PC-9 (cell line): ENCODE measurements at regions not wholly inside any gene's neighbourhood (a gene's known extent, or its start where the extent isn't known, plus 50 kb on each side); places are given as distances from the start of the nearest gene placed in this dataset.
A peak's percentile ranks its signal among the peaks of the same experiment; 100 is the strongest.

Source experiments
- BruUV-seq: library from RNA; stranded (reverse); fragments of 400-500 nt; replicated peaks from 2 replicates; lab custom pipeline; 2021; lab: Mats Ljungman, UMichigan
- CTCF ChIA-PET: fragments of 300-600 bp; sonication (Branson Sonifier 250); formaldehyde crosslinking; loops from one replicate; lab custom pipeline; 2022; ENCODE audit warnings: antibody characterized with exemption; lab: Charles Lee
- POLR2A ChIA-PET: fragments of 300-600 bp; sonication (Branson Sonifier 250); formaldehyde crosslinking; loops from one replicate; lab custom pipeline; 2022; ENCODE audit warnings: antibody characterized with exemption; ENCODE audit not compliant: unreplicated experiment; lab: Charles Lee
- DNase-seq, 2 experiments: peaks; one replicate each; pipeline versions ENCODE4 v3.0.0 to v3.0.0-alpha.2; 2015 to 2022; ENCODE audit warnings: mixed read lengths in 1 of 2
- H2AFZ ChIP-seq: fragments of 200-600 bp; sonication (generic); 2 replicates; pipeline ENCODE4 v1.8.1; 2017; ENCODE audit warnings: antibody characterized with exemption
- H3F3A ChIP-seq: fragments of 200-600 bp; sonication (generic); 2 replicates; pipeline ENCODE4 v1.8.1; 2017; ENCODE audit warnings: antibody characterized with exemption, mild to moderate bottlenecking, low read depth; ENCODE audit not compliant: insufficient read depth
- H3K27ac ChIP-seq: fragments of 200-600 bp; sonication (generic); 2 replicates; pipeline ENCODE4 v1.6.1; 2016; ENCODE audit warnings: mixed run types
- H3K27me3 ChIP-seq: fragments of 200-600 bp; sonication (generic); 2 replicates; pipeline ENCODE4 v1.6.1; 2016; ENCODE audit warnings: low read depth, mixed run types; ENCODE audit not compliant: insufficient read depth
- H3K36me3 ChIP-seq: fragments of 200-600 bp; sonication (generic); 2 replicates; pipeline ENCODE4 v1.6.1; 2016; ENCODE audit warnings: low read depth, mixed run types
- H3K4me1 ChIP-seq: fragments of 200-600 bp; sonication (generic); replicated peaks from 2 replicates; pipeline ENCODE4 v1.6.1; 2016; ENCODE audit warnings: mixed run types; ENCODE audit not compliant: insufficient read depth
- H3K4me2 ChIP-seq: fragments of 200-600 bp; sonication (generic); 2 replicates; pipeline ENCODE4 v1.6.1; 2017; ENCODE audit warnings: mixed run types
- H3K4me3 ChIP-seq: fragments of 200-600 bp; sonication (generic); 2 replicates; pipeline ENCODE4 v1.6.1; 2016; ENCODE audit warnings: mixed run types
- H3K79me2 ChIP-seq: fragments of 200-600 bp; sonication (generic); 2 replicates; pipeline ENCODE4 v1.6.1; 2017; ENCODE audit warnings: low read depth, mixed run types
- H3K9me2 ChIP-seq: fragments of 200-600 bp; sonication (generic); 2 replicates; pipeline ENCODE4 v1.8.1; 2017; ENCODE audit warnings: mild to moderate bottlenecking; ENCODE audit not compliant: insufficient read depth
- H3K9me3 ChIP-seq: fragments of 200-600 bp; sonication (generic); 2 replicates; pipeline ENCODE4 v1.8.1; 2016; ENCODE audit warnings: low read depth; ENCODE audit not compliant: insufficient read depth
- H4K20me1 ChIP-seq: fragments of 200-600 bp; sonication (generic); 2 replicates; pipeline ENCODE4 v1.8.1; 2017; ENCODE audit not compliant: insufficient read depth
- EZH2 ChIP-seq: fragments of 200-600 bp; sonication (generic); IDR thresholded peaks from 2 replicates; pipeline ENCODE4 v1.8.0; 2017; ENCODE audit warnings: antibody characterized with exemption, low read depth
- intact Hi-C: fragments of 100-400 bp; cut with micrococcal nuclease; formaldehyde crosslinking; loops from one replicate; pipeline ENCODE4 v1.10.0; 2022; ENCODE audit not compliant: unreplicated experiment
- TF ChIP-seq, protein P1 (sequence below): fragments of 200-600 bp; sonication (generic); conservative IDR thresholded peaks from 2 replicates; pipeline ENCODE4 v1.6.1; 2017; ENCODE audit warnings: mixed run types, antibody characterized with exemption, mild to moderate bottlenecking, moderate library complexity

DNA sequence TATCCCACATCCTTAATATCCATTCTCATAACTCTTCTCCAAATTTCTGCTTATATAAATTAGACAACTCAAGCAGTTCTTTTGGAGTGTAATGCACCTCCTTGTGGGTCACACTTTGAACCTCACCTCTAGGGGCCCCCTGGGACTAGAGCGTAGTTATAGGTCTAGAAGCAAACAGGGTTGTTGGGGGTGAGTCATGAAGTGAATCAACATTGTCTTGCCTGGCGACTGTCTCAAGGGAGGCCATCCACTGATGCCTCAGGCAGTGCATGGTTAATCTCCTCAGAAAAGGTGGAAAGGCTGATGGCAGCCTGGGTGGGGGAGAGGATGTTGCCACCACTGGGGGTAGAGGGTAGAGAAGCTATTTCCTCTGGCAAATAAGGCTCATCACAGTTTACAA is 129.1 kb downstream of the TNFRSF21 start:
- no peaks in the 10 kb centered on the region for H3K9me2 ChIP-seq
- peak; percentile 58 to 95 for DNase-seq
- H3K27me3 ChIP-seq, result no peaks in the 10 kb centered on the region
- POLR2A ChIA-PET, result no interaction called here
- H3K27ac ChIP-seq, result peak overlapping the region; percentile 95
- no peak overlapping the region for H2AFZ ChIP-seq
- no TSS peak for BruUV-seq
- peaks cover 65% of the 10 kb centered on the region for H3K4me1 ChIP-seq
- no peaks in the 10 kb centered on the region for H3K9me3 ChIP-seq
- TF ChIP-seq, protein P1, sequence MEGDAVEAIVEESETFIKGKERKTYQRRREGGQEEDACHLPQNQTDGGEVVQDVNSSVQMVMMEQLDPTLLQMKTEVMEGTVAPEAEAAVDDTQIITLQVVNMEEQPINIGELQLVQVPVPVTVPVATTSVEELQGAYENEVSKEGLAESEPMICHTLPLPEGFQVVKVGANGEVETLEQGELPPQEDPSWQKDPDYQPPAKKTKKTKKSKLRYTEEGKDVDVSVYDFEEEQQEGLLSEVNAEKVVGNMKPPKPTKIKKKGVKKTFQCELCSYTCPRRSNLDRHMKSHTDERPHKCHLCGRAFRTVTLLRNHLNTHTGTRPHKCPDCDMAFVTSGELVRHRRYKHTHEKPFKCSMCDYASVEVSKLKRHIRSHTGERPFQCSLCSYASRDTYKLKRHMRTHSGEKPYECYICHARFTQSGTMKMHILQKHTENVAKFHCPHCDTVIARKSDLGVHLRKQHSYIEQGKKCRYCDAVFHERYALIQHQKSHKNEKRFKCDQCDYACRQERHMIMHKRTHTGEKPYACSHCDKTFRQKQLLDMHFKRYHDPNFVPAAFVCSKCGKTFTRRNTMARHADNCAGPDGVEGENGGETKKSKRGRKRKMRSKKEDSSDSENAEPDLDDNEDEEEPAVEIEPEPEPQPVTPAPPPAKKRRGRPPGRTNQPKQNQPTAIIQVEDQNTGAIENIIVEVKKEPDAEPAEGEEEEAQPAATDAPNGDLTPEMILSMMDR, result no peak
- TF ChIP-seq EZH2, result no peak
- H4K20me1 ChIP-seq, result no peaks in the 10 kb centered on the region
- CTCF ChIA-PET, result no interaction called here
- peaks cover 39% of the 10 kb centered on the region for H3F3A ChIP-seq
- intact Hi-C loops, result no loop called here
- no peak overlapping the region for H3K4me3 ChIP-seq
- peaks cover 8% of the 10 kb centered on the region; the same call in 1 of the 2 replicates for H3K79me2 ChIP-seq
- H3K4me2 ChIP-seq, result peak overlapping the region; percentile 30
- no peaks in the 10 kb centered on the region for H3K36me3 ChIP-seq

DNA sequence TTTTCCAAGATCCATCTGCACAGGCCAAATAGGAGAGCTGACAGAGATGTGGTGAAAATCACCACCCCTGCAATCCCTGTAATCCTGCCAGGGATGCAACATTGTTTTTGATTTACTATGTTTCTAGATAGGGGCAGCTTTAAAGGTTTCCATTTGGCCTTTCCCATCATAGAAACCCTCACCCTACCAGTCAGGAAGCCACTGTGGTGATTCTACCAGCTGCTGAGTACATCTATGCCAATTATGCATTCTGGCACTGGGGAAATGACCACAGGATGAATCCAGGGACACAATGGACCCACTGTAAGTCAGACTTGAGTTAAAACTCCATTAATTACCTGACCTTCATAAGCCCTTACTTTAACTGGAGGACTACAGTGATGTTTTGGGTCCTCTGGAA is 130.4 kb downstream of the TNFRSF21 start:
- H3K27ac ChIP-seq, result no peak overlapping the region
- H3F3A ChIP-seq, result peaks cover 44% of the 10 kb centered on the region
- no TSS peak for BruUV-seq
- peaks cover 64% of the 10 kb centered on the region for H3K4me1 ChIP-seq
- no peak overlapping the region for H3K4me3 ChIP-seq
- no peak for DNase-seq
- H3K27me3 ChIP-seq, result no peaks in the 10 kb centered on the region
- no peaks in the 10 kb centered on the region for H3K36me3 ChIP-seq
- no peak for TF ChIP-seq EZH2
- TF ChIP-seq, protein P1, result no peak
- no peak overlapping the region for H3K4me2 ChIP-seq
- H4K20me1 ChIP-seq, result no peaks in the 10 kb centered on the region
- no peak overlapping the region for H2AFZ ChIP-seq
- no peaks in the 10 kb centered on the region for H3K9me2 ChIP-seq
- no peaks in the 10 kb centered on the region for H3K9me3 ChIP-seq
- H3K79me2 ChIP-seq, result 0 out of 2 replicates have a peak, but pooled peaks cover 5% of the 10 kb centered on the region
- ChIA-PET CTCF (no interaction called here), POLR2A (no interaction called here)
- intact Hi-C loops, result no loop called here

DNA sequence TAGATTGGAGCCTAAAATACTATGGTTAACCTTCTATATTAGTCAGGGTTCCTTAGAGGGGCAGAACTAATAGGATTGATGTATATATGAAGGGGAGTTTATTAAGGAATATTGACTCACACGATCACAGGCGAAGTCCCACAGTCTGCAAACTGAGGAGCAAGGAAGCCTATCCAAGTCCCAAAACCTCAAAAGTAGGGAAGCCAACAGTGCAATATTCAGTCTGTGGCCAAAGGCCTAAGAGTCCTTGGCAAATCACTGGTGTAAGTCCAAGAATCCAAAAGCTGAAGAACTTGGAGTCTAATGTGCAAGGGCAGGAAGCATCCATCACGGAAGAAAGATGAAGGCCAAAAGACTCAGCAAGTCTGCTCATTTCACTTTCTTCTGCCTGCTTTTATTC is 133.5 kb upstream of the ADGRF1 start:
- H2AFZ ChIP-seq, result no peak overlapping the region
- no peaks in the 10 kb centered on the region for H3K9me3 ChIP-seq
- no peaks in the 10 kb centered on the region for H4K20me1 ChIP-seq
- H3K4me2 ChIP-seq, result no peak overlapping the region
- no peak overlapping the region for H3K4me3 ChIP-seq
- POLR2A ChIA-PET, result no interaction called here
- peak overlapping the region; percentile 65; the same call in 1 of the 2 replicates for H3K27ac ChIP-seq
- no peaks in the 10 kb centered on the region for H3K36me3 ChIP-seq
- CTCF ChIA-PET, result no interaction called here
- peaks cover 46% of the 10 kb centered on the region for H3K4me1 ChIP-seq
- no peak for DNase-seq
- H3K79me2 ChIP-seq, result no peaks in the 10 kb centered on the region
- BruUV-seq, result no TSS peak
- H3K27me3 ChIP-seq, result no peaks in the 10 kb centered on the region
- peaks cover 27% of the 10 kb centered on the region for H3F3A ChIP-seq
- intact Hi-C loops, result no loop called here
- H3K9me2 ChIP-seq, result no peaks in the 10 kb centered on the region
- TF ChIP-seq EZH2, result no peak
- TF ChIP-seq, protein P1, result no peak
